GM12874 (cell line): ENCODE measurements at regions not wholly inside any gene's neighbourhood (a gene's known extent, or its start where the extent isn't known, plus 50 kb on each side); places are given as distances from the start of the nearest gene placed in this dataset.

Experiments used
- TF ChIP-seq, protein P1 (sequence below): IDR thresholded peaks from 2 replicates; pipeline ENCODE4 v1.5.1; 2011; ENCODE audit warnings: low read depth, mild to moderate bottlenecking, control low read depth, low read length, moderate library complexity; ENCODE audit not compliant: insufficient read depth

DNA sequence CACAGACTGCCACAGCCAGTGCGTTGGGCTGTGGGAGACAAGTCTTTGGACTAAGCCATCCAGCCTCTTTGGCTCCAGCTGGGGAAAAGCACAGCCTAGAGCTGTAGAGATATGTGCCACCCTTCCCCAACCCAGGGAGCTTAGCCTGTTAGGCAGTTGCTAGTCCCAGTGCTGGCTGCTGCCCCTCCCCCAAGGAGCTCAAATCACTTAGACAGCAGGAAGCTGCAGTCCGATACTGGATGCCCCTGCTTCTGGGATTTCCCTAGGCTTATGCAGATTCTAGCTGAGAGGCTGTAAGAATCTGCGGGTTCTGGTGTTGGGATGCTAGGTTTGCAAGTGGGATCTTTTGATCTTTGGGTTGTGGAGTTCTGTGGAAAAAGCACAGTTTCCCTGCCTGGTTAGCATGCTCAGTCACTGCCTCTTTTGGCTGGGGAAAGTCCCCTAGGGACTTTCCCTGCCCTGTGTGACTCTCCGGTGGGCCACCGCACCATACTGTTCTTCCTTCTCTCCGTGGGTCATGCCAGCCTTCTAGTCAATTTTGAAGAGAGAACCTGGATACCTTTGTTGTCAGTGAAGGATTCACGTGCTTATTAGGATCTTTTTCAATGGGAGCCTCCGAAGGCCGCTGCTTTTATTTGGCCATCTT lies 792.0 kb downstream of the KCNA4 start:
- TF ChIP-seq, protein P1, sequence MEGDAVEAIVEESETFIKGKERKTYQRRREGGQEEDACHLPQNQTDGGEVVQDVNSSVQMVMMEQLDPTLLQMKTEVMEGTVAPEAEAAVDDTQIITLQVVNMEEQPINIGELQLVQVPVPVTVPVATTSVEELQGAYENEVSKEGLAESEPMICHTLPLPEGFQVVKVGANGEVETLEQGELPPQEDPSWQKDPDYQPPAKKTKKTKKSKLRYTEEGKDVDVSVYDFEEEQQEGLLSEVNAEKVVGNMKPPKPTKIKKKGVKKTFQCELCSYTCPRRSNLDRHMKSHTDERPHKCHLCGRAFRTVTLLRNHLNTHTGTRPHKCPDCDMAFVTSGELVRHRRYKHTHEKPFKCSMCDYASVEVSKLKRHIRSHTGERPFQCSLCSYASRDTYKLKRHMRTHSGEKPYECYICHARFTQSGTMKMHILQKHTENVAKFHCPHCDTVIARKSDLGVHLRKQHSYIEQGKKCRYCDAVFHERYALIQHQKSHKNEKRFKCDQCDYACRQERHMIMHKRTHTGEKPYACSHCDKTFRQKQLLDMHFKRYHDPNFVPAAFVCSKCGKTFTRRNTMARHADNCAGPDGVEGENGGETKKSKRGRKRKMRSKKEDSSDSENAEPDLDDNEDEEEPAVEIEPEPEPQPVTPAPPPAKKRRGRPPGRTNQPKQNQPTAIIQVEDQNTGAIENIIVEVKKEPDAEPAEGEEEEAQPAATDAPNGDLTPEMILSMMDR: no peak

DNA sequence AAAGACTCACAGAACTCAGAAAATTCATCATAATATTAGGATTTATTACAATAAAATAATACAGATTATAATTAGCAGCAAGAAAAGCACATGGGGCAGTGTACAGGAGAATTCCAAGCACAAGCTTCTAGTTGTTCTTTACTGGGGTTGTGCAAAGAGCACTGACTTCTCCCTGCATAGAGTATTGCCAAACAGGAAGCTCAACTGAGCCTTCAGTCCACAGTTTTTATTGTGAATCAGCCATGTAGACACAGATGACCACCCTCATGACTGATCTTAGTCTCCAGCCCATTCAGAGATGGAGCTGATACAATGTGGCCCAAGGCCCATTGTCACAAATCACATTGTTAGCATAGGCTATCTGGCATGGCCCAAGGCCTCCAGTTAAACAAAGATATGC lies 798.9 kb downstream of the KCNA4 start:
- TF ChIP-seq, protein P1: no peak

DNA sequence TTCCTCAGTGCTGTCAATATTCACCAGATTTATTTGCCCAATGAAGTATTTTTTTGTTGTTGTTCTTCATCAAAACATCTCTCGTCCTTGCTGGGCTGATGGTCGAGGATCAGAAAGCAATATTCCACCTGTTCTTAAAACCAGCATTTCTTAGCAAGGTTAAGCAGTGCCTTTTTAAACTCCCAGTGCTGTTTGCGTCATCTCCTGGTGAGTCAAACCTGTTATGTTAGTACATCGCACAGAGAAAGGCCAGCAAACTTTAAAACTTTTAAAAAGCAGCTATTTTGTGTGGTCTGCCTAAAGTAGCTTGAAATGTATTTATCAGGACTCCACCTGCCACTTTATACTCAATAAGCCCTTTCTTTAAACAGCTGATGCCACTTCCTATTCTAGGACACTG lies 802.0 kb downstream of the KCNA4 start:
- TF ChIP-seq, protein P1: no peak

- TF ChIP-seq, protein P1: no peak
Measured at GRCh38 chr11:29211202-29211601, 805.6 kb downstream of the KCNA4 start.

DNA sequence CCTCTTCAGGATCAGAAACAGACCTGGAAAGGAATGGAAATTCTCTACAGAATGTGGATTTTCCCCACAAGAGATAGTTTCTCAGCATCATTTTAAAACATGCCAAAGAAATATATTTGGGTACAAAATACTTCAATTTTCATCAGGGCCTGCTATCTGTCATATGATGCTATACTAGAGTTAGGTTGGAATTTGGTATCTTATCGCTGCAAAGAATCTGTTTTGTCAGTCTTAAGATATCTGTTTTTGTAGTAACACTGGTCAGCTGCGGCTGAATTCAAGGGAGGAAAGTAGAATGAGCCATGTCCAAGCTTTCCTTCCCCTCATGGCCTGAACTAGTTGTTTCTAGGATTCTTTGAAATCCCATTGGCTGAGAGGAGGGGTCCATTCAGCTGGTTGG lies 806.4 kb downstream of the KCNA4 start:
- TF ChIP-seq, protein P1: no peak

DNA sequence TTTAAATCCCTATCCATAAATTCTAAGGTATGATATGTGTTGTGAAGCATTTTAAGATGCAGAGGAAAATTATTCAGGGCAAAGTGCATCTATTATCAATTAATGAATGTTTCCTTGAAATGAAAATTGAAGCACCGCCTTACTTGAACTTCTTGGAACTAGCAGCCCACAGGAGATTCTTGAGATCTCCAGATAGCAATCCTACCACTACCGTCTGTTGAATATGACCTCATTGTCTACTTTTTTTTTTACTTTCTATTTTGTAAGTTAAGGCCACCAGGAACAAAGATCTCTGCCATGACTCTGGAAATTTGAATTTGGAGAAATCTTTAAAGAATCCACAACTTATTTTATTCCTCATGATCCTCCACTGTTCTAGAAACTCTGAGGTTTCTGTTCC lies 808.7 kb downstream of the KCNA4 start:
- TF ChIP-seq, protein P1: no peak

- TF ChIP-seq, protein P1: no peak
Measured at GRCh38 chr11:29200791-29201562, 815.9 kb downstream of the KCNA4 start.
